Activated CD8-positive, alpha-beta memory T cell treated with anti-CD3 and anti-CD28 coated beads for 36 hours (primary cell): ENCODE measurements at regions not wholly inside any gene's neighbourhood (a gene's known extent, or its start where the extent isn't known, plus 50 kb on each side); places are given as distances from the start of the nearest gene placed in this dataset.

Experiments
- CTCF ChIA-PET: fragments of 350-600 bp; sonication (Branson Sonifier 250); formaldehyde crosslinking; loops from one replicate; lab custom pipeline; 2021; ENCODE audit warnings: antibody characterized with exemption; lab: Charles Lee
- POLR2A ChIA-PET: fragments of 350-600 bp; sonication (Branson Sonifier 250); formaldehyde crosslinking; loops from one replicate; lab custom pipeline; 2021; ENCODE audit warnings: antibody characterized with exemption; lab: Charles Lee

GRCh38 chr11:36890841-36891240, 292.8 kb upstream of the RAG2 start:
- ChIA-PET POLR2A (no interaction called here), CTCF (no interaction called here)

- ChIA-PET CTCF (no interaction called here), POLR2A (no interaction called here)
These were observed 292.2 kb upstream of the RAG2 start for GRCh38 chr11:36890121-36890679.

DNA sequence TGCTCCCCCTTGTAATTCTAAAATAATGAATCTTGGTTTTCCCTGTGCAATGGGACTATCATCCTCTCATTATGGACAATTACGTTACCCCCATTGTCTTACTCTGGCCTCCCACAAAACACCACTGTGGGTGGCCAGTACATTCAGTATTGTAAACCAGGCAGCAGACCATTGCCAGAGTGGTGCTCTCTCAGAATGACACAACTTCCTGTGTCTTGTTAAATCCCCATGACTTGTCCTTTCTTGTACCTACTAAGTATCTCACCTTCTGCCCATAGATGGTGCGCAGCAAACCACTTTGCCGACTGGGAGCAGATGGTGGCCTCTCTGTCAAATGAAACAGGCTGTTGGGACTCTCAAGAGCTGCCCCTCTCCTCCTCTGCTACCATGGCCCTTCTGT, 287.1 kb upstream of the RAG2 start:
- POLR2A ChIA-PET: no interaction called here
- CTCF ChIA-PET: no interaction called here

GRCh38 chr11:36878737-36879136, 280.7 kb upstream of the RAG2 start:
- CTCF ChIA-PET: no interaction called here
- POLR2A ChIA-PET: no interaction called here

DNA sequence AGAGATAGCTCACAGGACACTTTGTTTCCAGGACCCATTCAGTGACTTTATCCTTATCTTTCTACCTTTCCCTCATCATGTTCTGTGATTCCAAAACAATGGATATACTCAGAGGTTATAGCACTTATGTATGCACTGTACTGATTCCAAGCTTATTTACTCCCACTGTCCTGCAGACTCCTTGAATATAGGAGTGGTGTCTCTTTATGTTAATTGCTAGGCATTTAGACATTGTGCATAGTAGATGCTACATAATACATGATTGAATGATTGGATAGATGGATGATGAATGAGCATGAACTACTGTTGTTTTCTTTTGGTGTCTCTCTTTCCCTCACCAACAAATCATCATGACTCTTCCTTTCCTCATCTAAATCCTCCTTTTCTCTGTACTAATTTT, 279.1 kb upstream of the RAG2 start:
- ChIA-PET CTCF (no interaction called here), POLR2A (no interaction called here)

GRCh38 chr11:36876266-36876665, 278.2 kb upstream of the RAG2 start:
- POLR2A ChIA-PET: no interaction called here
- CTCF ChIA-PET: no interaction called here

DNA sequence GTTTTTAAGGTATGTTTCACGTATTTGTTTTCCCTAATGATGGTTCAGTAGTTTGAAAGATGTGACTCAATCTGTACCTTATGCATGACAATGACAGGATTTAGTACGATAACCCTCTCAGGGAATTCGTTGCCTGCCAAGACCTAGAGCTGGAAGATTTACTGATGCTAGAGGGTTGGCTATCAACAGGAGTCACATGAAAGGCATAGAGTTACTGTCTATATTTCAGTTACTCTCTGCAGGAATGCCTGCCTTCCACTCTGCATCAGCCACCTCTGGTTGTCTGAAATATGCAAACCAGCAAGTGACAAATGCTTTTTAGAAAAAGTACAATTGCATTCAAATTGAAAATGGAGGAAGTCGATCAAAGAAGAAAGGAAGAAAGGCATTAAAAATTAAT, 276.3 kb upstream of the RAG2 start:
- ChIA-PET CTCF (no interaction called here), POLR2A (no interaction called here)

- ChIA-PET CTCF (no interaction called here), POLR2A (no interaction called here)
These were observed 272.3 kb upstream of the RAG2 start for GRCh38 chr11:36870361-36870760.

GRCh38 chr11:36868380-36868779, 270.3 kb upstream of the RAG2 start:
- ChIA-PET CTCF (no interaction called here), POLR2A (no interaction called here)

- ChIA-PET CTCF (no interaction called here), POLR2A (no interaction called here)
These were observed 267.8 kb upstream of the RAG2 start for GRCh38 chr11:36865846-36866245.

DNA sequence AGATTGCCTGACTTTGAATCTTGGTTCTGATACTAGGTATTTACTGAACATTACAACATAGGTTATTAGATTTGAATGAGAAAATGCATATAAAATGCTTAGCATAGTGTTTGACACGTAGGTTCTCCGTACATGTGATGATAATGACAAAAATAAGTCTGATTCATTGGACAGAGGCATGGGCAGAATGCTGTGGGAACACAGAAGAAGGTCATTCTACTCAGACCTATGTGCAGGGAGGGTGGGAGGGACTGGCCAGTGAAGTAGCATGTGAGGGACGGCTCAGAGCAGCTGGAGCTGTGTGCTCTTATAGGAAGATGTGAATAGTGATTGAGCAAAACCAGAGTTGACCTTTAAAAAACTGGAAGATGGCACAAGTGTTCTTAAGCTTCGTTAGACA, 256.8 kb upstream of the RAG2 start:
- CTCF ChIA-PET: no interaction called here
- POLR2A ChIA-PET: no interaction called here

DNA sequence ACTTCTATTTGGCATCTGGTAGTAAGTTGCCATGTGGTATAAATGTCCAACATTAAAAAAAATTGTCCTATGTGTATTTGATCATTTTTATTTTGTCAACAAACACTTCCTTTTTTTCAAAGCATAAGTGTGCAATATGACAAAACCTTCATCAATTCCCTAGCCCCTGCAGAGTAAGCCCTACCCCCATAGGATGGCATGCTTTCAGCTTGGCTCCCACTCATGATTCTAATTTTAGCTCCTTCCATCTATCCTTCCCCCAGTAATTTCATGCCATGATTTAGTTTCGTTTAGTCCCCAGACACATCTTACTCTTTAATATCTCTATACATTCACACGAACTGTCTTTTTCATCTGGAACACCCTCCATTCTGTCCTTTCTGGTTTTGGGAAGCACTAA, 250.6 kb upstream of the RAG2 start:
- CTCF ChIA-PET: no interaction called here
- POLR2A ChIA-PET: no interaction called here

DNA sequence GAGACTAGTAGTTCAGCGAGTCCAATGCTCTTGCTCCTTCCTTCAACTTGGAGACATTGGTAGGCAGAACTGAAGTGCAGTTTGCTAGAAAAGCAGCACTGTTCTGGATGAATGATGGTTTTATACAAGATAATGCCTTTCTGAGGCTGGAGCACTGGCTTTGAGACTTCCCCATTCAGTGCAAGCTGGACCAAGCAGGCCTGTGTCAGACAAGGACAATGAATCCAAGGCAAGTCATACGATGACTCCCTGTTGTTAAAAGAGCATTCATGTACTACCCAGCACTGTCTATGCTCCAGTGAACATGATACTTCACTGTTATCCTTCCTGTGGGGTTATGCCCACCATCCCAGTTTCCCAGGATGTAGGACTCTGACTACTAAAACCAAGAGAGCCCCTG, 242.3 kb upstream of the RAG2 start:
- ChIA-PET POLR2A (no interaction called here), CTCF (no interaction called here)

GRCh38 chr11:36837831-36838437, 239.9 kb upstream of the RAG2 start:
- POLR2A ChIA-PET: no interaction called here
- CTCF ChIA-PET: no interaction called here

DNA sequence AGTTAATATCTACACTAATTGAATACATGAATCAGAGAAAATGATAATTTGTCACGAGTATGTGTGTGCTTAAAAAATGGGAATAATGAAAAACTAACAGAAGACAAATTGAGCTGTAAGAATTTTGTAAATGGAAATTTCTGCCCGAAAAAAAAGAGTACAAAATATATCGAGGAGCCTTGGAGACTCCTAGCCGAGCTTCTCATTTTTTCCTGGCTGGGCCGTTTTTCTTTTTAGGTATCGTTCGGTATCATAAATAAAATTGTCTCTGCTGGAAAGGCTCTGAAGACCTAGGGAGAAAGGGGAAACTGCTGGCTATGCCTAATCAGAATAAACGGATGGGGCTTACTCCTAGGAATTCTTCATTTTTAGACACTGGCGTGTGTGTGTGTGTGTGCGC, 227.2 kb upstream of the RAG2 start:
- CTCF ChIA-PET: no interaction called here
- POLR2A ChIA-PET: no interaction called here

GRCh38 chr11:36824349-36824748, 226.3 kb upstream of the RAG2 start:
- ChIA-PET POLR2A (no interaction called here), CTCF (no interaction called here)

GRCh38 chr11:36822829-36823228, 224.8 kb upstream of the RAG2 start:
- ChIA-PET POLR2A (no interaction called here), CTCF (no interaction called here)

DNA sequence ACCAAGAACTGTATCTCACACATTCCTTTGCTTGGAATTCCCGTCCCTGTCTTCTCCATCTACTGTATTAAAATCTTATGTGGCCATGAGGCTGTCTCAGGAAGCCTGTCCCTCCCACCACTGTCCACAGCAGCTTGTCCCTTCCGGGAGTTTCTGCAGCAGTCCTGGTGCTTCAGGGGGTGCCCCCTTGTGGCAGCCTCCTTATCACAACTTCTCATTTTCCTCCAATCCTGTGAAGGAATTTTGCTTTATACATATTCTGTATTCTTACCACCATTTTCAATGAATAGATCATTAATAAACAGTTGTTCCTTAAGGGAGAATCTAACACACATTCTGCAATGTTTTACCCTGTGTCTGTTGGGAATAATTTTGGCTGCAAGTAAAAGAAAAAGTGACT, 220.4 kb upstream of the RAG2 start:
- POLR2A ChIA-PET: no interaction called here
- CTCF ChIA-PET: no interaction called here

DNA sequence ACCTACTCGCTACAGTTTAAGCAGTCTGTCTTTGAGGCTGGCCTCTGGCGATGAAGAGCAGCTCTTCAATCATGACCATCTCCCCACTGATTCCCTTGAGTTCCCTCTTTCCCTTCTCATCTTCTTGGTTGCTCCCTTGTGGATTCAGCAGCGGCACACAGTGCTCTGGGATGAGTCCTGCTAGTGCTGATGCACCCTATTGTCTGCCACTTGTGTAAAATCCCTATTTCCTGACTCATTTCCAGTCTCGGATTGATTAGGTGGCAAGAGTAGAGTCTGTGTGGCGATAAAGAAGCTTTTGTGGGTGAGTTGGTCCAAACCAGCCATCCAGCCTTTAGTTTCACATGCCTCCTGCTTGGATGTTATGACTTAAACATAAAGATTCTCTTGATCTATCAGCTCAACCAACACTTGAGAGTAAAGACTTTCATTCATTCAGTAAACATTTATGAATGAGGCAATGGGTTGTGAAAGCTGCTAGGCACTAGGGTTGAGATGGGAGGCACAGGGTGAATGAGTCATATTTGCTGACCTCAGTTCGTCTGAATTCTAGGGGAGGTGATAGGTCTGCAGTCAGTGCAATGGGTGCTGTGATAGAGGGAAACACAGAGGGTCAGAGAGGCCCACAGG, 219.4 kb upstream of the RAG2 start:
- POLR2A ChIA-PET: no interaction called here
- CTCF ChIA-PET: no interaction called here

GRCh38 chr11:36809303-36809702, 211.3 kb upstream of the RAG2 start:
- ChIA-PET POLR2A (no interaction called here), CTCF (interaction anchor here (0.6 kb wide), 1 partner anchor 288 kb away, joined by 3 read pairs; no protein-coding TSS in a partner anchor)

DNA sequence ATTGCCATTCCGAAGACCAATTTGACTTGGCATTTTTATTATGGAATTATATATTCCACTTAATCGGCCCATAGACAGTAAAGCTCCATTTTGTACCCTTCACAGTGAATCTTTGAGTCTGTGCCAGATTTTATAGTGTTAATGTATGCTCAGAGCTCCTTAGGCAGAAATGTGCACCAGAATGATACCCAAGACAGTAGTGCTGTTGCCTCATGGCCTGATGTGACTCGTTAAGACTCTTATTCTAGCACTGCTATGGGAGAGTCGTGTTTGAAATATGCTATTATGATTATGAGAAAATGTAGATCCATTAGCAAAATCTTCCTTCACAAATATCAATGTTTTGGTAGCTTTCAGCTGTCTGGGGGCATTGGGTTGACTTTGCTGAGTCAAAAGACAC, 209.8 kb upstream of the RAG2 start:
- ChIA-PET CTCF (no interaction called here), POLR2A (no interaction called here)

GRCh38 chr11:36803084-36803483, 205.0 kb upstream of the RAG2 start:
- ChIA-PET CTCF (no interaction called here), POLR2A (no interaction called here)
